ENCODE measurements at regions not wholly inside any gene's neighbourhood (a gene's known extent, or its start where the extent isn't known, plus 50 kb on each side); places are given as distances from the start of the nearest gene placed in this dataset.

DNA sequence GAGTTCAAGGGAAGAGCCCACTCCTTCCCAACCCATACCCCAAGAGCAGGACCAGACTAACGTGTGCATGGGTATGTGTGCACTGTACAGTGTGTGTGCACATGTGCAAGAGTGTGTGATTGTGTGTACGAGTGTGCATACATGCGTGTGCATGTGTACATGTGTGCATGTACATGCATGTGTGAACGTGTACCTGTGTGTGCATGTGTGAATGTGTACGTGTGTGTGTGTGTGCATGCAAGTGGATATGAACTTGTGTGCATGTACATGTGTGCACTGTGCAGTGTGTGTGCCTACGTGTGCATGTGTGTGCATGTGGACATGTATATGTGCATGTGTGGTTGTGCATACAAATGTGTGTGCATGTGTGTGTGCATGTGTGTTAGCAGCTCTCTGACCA, 223.1 kb downstream of the RBFOX3 start:
- H3K27ac Mint-ChIP-seq: no peak overlapping the region
- no peak overlapping the region for H3K27ac ChIP-seq (ENCODE audit: insufficient read depth, low read length, poor library complexity, severe bottlenecking)
- H3K4me1 Mint-ChIP-seq: peaks cover 0 to 2% (median 0%) of the 10 kb centered on the region in 4 donors
- DNase-seq (no peak), ATAC-seq (ENCODE audit: low read depth in 2 of 2) (no peak)
- H3K36me3 ChIP-seq (ENCODE audit: control insufficient read depth, insufficient read depth, low read length): no peaks in the 10 kb centered on the region
- H3K36me3 Mint-ChIP-seq: no peaks in the 10 kb centered on the region
- no peaks in the 10 kb centered on the region for H3K9me3 Mint-ChIP-seq
- no peak overlapping the region for H3K4me3 ChIP-seq (ENCODE audit: low read depth, low read length)
- H3K27me3 ChIP-seq (ENCODE audit: control insufficient read depth, insufficient read depth, low read length): peaks cover 3% of the 10 kb centered on the region
- H3K9me3 ChIP-seq (ENCODE audit: control insufficient read depth in 2 of 2, low read length in 2 of 2): peaks cover 0 to 5% of the 10 kb centered on the region in 2 experiments
- H3K4me3 Mint-ChIP-seq: no peak overlapping the region
- H3K27me3 Mint-ChIP-seq: peaks cover 10% of the 10 kb centered on the region
- no peaks in the 10 kb centered on the region for H3K4me1 ChIP-seq (ENCODE audit: control insufficient read depth, insufficient read depth, low read length, poor library complexity, severe bottlenecking)

DNA sequence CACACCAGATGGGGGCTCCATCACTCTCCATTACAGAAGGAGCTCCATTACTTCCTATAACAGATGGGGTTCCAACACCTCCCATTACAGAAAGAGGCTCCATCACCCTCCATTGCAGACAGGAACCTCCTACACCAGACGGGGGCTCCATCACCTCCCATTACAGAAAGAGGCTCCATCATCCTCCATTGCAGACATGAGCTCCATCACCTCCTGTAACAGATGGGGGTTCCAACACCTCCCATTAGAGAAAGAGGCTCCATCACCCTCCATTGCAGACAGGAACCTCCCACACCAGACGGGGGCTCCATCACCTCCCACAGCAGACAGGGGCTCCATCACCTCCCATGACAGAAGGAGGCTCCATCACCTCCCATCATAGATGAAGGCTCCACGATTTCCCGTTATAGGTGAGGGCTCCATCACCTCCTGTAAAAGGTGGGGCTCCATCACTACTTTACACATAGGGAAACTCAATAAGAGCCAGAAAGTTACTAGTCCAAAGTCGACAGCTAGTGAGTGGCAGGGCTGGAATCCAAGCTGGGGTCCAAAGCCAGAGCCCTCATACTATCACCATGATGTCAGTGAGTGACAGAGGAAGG, 224.8 kb downstream of the RBFOX3 start:
- H3K36me3 ChIP-seq (ENCODE audit: control insufficient read depth, insufficient read depth, low read length): no peaks in the 10 kb centered on the region
- peaks cover 0 to 5% of the 10 kb centered on the region in 2 experiments for H3K9me3 ChIP-seq (ENCODE audit: control insufficient read depth in 2 of 2, low read length in 2 of 2)
- no peak overlapping the region for H3K27ac ChIP-seq (ENCODE audit: insufficient read depth, low read length, poor library complexity, severe bottlenecking)
- no peaks in the 10 kb centered on the region for H3K4me1 Mint-ChIP-seq
- H3K4me3 ChIP-seq (ENCODE audit: low read depth, low read length): no peak overlapping the region
- no peaks in the 10 kb centered on the region for H3K27me3 ChIP-seq (ENCODE audit: control insufficient read depth, insufficient read depth, low read length)
- no peak overlapping the region for H3K27ac Mint-ChIP-seq
- no peaks in the 10 kb centered on the region for H3K9me3 Mint-ChIP-seq
- no peaks in the 10 kb centered on the region for H3K36me3 Mint-ChIP-seq
- ATAC-seq (ENCODE audit: low read depth in 2 of 2) (no peak), DNase-seq (no peak)
- H3K27me3 Mint-ChIP-seq: no peaks in the 10 kb centered on the region
- no peaks in the 10 kb centered on the region for H3K4me1 ChIP-seq (ENCODE audit: control insufficient read depth, insufficient read depth, low read length, poor library complexity, severe bottlenecking)
- H3K4me3 Mint-ChIP-seq: no peak overlapping the region

DNA sequence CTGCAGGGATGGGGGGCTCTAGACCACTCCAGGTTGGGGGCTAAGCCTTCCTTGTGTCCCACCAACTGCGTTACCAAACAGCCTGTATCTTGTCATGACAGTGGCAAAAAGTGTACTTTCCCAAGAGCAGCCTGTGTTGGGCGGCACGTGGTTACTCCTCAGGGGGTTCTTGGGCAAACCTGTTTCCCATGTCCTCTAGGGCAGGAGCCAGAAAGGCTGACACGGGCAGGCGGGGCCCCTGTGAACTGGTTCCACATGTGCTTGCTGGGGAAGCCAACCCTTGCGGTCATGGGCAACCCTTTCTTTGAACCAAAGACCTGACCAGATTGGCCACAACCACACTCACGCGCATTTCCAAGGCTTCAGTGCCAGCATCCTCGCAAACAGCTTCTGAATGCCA, 228.5 kb downstream of the RBFOX3 start:
- ATAC-seq (ENCODE audit: low read depth in 2 of 2) (no peak), DNase-seq (no peak)
- no peaks in the 10 kb centered on the region for H3K4me1 Mint-ChIP-seq
- H3K9me3 Mint-ChIP-seq: no peaks in the 10 kb centered on the region
- no peak overlapping the region for H3K27ac ChIP-seq (ENCODE audit: insufficient read depth, low read length, poor library complexity, severe bottlenecking)
- no peaks in the 10 kb centered on the region for H3K4me1 ChIP-seq (ENCODE audit: control insufficient read depth, insufficient read depth, low read length, poor library complexity, severe bottlenecking)
- H3K27me3 Mint-ChIP-seq: peaks cover 4% of the 10 kb centered on the region
- no peak overlapping the region for H3K4me3 Mint-ChIP-seq
- no peaks in the 10 kb centered on the region for H3K36me3 Mint-ChIP-seq
- H3K27me3 ChIP-seq (ENCODE audit: control insufficient read depth, insufficient read depth, low read length): no peaks in the 10 kb centered on the region
- H3K4me3 ChIP-seq (ENCODE audit: low read depth, low read length): no peak overlapping the region
- peaks cover 0 to 5% of the 10 kb centered on the region in 2 experiments for H3K9me3 ChIP-seq (ENCODE audit: control insufficient read depth in 2 of 2, low read length in 2 of 2)
- H3K36me3 ChIP-seq (ENCODE audit: control insufficient read depth, insufficient read depth, low read length): no peaks in the 10 kb centered on the region
- H3K27ac Mint-ChIP-seq: no peak overlapping the region

DNA sequence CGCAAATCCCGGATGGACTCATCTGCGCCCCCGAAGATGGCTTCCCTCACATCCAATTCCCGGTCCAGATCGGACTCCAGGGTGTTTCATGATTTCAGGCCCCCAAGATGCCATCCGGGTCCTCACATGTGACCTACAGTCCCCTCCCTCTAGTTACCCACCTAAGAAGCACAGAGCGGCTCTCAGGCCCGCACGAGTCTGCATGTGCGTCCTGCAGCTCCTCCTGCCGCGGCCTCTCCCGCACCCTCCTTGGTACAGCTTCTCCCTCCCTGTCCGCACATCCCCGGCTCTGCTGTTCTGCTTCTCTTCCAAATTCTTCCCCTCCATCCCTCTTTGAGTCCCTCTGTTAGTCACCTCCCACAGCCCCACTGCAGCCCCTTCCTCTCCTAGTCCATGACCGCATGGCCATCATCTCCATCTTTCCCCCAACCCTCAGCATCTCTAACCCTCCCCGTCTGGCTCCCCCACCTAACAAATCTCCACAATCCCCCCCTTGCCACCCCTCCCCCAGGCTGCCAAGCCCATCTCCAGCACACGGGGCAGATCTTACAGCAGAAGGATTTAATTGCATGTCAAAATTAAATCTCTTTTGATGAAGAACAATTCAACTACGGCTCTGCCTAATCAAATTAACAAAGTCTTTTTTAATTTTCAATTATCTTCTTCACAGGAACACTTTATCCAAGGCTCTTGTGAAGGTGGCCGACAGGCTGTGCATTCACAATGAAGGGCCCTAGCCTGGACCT, 231.0 kb downstream of the RBFOX3 start:
- no peaks in the 10 kb centered on the region for H3K4me1 Mint-ChIP-seq
- H3K27me3 Mint-ChIP-seq: peaks cover 4% of the 10 kb centered on the region
- H3K27ac ChIP-seq (ENCODE audit: insufficient read depth, low read length, poor library complexity, severe bottlenecking): no peak overlapping the region
- H3K4me1 ChIP-seq (ENCODE audit: control insufficient read depth, insufficient read depth, low read length, poor library complexity, severe bottlenecking): no peaks in the 10 kb centered on the region
- no peaks in the 10 kb centered on the region for H3K36me3 Mint-ChIP-seq
- H3K27ac Mint-ChIP-seq: no peak overlapping the region
- no peak overlapping the region for H3K4me3 Mint-ChIP-seq
- H3K9me3 ChIP-seq (ENCODE audit: control insufficient read depth in 2 of 2, low read length in 2 of 2): no peaks in the 10 kb centered on the region
- no peak for ATAC-seq (ENCODE audit: low read depth in 2 of 2)
- H3K4me3 ChIP-seq (ENCODE audit: low read depth, low read length): no peak overlapping the region
- H3K9me3 Mint-ChIP-seq: peaks cover 0 to 2% (median 0%) of the 10 kb centered on the region in 7 donors
- no peaks in the 10 kb centered on the region for H3K27me3 ChIP-seq (ENCODE audit: control insufficient read depth, insufficient read depth, low read length)
- H3K36me3 ChIP-seq (ENCODE audit: control insufficient read depth, insufficient read depth, low read length): no peaks in the 10 kb centered on the region
- DNase-seq: no peak

DNA sequence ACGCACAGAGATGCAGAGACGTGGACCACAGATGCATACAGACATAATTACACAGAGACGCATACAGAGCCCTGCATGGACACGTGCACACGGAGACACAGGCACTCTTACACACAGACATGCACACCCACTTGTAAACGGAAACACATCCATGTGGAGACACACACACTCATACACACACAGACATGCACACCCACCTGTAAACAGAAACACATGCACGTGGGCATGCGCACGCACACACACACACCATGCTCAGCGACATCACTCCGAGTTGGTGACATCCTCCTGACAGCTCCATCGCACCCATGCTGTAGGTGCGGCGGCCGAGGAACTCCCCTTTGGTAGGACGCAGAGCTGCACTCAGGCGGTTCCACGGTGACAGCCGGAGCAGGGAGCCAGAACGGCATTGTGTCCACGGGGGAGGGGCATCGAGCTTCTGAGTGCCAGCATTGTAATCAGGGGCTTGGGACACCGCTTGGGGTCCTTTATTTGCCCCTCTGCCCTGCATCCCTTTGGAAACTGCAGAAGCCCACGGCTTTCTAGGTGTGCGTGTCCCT, 233.5 kb downstream of the RBFOX3 start:
- Histone ChIP-seq H3K9me3 (ENCODE audit: control insufficient read depth in 2 of 2, low read length in 2 of 2) (no peaks in the 10 kb centered on the region), H3K36me3 (ENCODE audit: control insufficient read depth, insufficient read depth, low read length) (no peaks in the 10 kb centered on the region), H3K4me1 (ENCODE audit: control insufficient read depth, insufficient read depth, low read length, poor library complexity, severe bottlenecking) (no peaks in the 10 kb centered on the region), H3K4me3 (ENCODE audit: low read depth, low read length) (no peak overlapping the region), H3K27me3 (ENCODE audit: control insufficient read depth, insufficient read depth, low read length) (no peaks in the 10 kb centered on the region), H3K27ac (ENCODE audit: insufficient read depth, low read length, poor library complexity, severe bottlenecking) (no peak overlapping the region)
- Mint-ChIP-seq H3K4me1 (no peaks in the 10 kb centered on the region), H3K27me3 (peaks cover 9% of the 10 kb centered on the region), H3K36me3 (no peaks in the 10 kb centered on the region), H3K9me3 (peaks cover 0 to 2% (median 0%) of the 10 kb centered on the region in 7 donors), H3K4me3 (no peak overlapping the region), H3K27ac (peak overlapping the region in 1 of 3 donors; percentile 22)
- ATAC-seq (ENCODE audit: low read depth in 2 of 2): no peak
- DNase-seq: no peak

DNA sequence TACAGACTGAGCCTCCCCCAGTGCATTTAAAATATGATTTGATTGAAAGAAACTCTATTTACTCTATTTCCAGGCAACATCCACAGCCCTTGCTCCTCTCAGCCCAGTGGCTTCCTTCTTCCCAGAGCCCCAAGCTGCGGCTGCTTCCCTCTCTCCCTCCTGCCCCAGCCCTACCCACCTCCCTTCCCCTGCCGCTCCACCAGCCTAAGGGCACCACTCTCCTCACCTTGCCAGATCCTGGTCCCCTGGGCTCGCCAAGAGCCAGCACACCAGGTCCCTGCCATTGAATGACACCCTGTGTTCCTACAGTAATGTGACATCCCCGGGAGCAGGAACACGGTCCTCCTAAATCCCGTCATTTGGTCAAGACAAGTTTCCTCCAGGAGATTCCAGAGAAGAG, 236.0 kb downstream of the RBFOX3 start:
- DNase-seq (no peak), ATAC-seq (ENCODE audit: low read depth in 2 of 2) (no peak)
- peaks cover 5% of the 10 kb centered on the region for H3K27me3 Mint-ChIP-seq
- no peaks in the 10 kb centered on the region for H3K9me3 ChIP-seq (ENCODE audit: control insufficient read depth in 2 of 2, low read length in 2 of 2)
- H3K36me3 Mint-ChIP-seq: no peaks in the 10 kb centered on the region
- no peak overlapping the region for H3K27ac Mint-ChIP-seq
- H3K4me1 Mint-ChIP-seq: no peaks in the 10 kb centered on the region
- no peaks in the 10 kb centered on the region for H3K36me3 ChIP-seq (ENCODE audit: control insufficient read depth, insufficient read depth, low read length)
- no peak overlapping the region for H3K4me3 Mint-ChIP-seq
- H3K9me3 Mint-ChIP-seq: peaks cover 0 to 2% (median 0%) of the 10 kb centered on the region in 7 donors
- H3K27me3 ChIP-seq (ENCODE audit: control insufficient read depth, insufficient read depth, low read length): no peaks in the 10 kb centered on the region
- H3K4me1 ChIP-seq (ENCODE audit: control insufficient read depth, insufficient read depth, low read length, poor library complexity, severe bottlenecking): no peaks in the 10 kb centered on the region
- no peak overlapping the region for H3K4me3 ChIP-seq (ENCODE audit: low read depth, low read length)
- H3K27ac ChIP-seq (ENCODE audit: insufficient read depth, low read length, poor library complexity, severe bottlenecking): no peak overlapping the region

DNA sequence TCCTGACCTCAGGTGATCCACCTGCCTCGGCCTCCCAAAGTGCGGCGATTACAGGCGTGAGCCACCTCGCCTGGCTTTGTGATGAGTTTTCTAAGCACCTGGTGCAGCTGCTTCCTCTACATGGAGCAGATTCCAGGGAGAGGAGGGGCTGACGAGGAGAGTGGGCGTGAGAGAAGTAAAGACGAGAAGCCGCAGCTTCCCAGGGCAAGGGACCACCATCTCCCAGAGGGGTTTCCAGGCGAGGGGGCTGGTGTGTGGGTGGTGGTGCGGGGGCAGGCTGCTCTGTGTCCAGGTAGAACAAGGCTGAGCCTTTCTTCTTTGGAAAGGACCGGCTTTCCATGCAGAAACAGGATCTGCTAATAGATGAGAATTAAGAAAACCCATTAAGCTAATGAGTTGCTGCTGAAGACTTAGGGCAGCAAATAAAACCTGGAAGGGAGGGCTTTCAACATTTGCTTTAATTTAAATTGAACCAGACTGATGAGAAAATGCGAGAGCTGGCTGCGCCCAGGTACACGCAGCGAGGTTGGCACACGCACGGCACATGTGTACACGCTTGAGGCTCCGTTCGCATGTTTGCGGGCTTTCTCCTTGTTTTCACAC, 236.7 kb downstream of the RBFOX3 start:
- Mint-ChIP-seq H3K27me3 (peaks cover 5% of the 10 kb centered on the region), H3K9me3 (peaks cover 0 to 2% (median 0%) of the 10 kb centered on the region in 7 donors), H3K4me1 (no peaks in the 10 kb centered on the region), H3K27ac (no peak overlapping the region), H3K4me3 (no peak overlapping the region), H3K36me3 (no peaks in the 10 kb centered on the region)
- DNase-seq: no peak
- no peak for ATAC-seq (ENCODE audit: low read depth in 2 of 2)
- H3K4me1 ChIP-seq (ENCODE audit: control insufficient read depth, insufficient read depth, low read length, poor library complexity, severe bottlenecking): no peaks in the 10 kb centered on the region
- H3K27me3 ChIP-seq (ENCODE audit: control insufficient read depth, insufficient read depth, low read length): no peaks in the 10 kb centered on the region
- no peaks in the 10 kb centered on the region for H3K36me3 ChIP-seq (ENCODE audit: control insufficient read depth, insufficient read depth, low read length)
- no peak overlapping the region for H3K27ac ChIP-seq (ENCODE audit: insufficient read depth, low read length, poor library complexity, severe bottlenecking)
- H3K9me3 ChIP-seq (ENCODE audit: control insufficient read depth in 2 of 2, low read length in 2 of 2): no peaks in the 10 kb centered on the region
- no peak overlapping the region for H3K4me3 ChIP-seq (ENCODE audit: low read depth, low read length)

Measured in CD4-positive, CD25-positive, alpha-beta regulatory T cell (primary cell).